GM21515 (cell line): ENCODE measurements at regions not wholly inside any gene's neighbourhood (a gene's known extent, or its start where the extent isn't known, plus 50 kb on each side); places are given as distances from the start of the nearest gene placed in this dataset.

ENCODE experiments used
- ATAC-seq: cut with Tn5 transposase; IDR thresholded peaks from one replicate; pipeline ENCODE4 v1.9.1; 2021; ENCODE audit not compliant: unreplicated experiment

DNA sequence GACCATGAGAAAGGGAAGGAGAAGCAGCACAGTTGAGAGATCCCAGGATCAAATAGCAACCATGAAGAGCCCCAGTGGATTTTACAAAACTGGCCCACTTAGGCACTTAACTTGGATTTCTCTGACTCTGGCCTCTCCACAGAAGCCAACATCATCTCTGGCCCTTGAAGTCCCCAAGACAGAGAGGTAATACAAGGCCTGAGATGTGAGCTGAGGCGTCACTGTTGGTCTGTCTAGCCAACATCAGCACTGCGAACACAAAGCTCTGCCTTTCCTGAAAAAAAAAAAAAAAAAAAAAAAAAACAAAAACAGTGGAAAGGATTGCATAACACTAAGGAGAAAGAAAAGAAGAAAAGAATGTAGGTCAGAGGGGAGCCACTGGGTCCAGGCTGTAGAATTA, 378.3 kb downstream of the BRINP1 start:
- no peak for ATAC-seq

DNA sequence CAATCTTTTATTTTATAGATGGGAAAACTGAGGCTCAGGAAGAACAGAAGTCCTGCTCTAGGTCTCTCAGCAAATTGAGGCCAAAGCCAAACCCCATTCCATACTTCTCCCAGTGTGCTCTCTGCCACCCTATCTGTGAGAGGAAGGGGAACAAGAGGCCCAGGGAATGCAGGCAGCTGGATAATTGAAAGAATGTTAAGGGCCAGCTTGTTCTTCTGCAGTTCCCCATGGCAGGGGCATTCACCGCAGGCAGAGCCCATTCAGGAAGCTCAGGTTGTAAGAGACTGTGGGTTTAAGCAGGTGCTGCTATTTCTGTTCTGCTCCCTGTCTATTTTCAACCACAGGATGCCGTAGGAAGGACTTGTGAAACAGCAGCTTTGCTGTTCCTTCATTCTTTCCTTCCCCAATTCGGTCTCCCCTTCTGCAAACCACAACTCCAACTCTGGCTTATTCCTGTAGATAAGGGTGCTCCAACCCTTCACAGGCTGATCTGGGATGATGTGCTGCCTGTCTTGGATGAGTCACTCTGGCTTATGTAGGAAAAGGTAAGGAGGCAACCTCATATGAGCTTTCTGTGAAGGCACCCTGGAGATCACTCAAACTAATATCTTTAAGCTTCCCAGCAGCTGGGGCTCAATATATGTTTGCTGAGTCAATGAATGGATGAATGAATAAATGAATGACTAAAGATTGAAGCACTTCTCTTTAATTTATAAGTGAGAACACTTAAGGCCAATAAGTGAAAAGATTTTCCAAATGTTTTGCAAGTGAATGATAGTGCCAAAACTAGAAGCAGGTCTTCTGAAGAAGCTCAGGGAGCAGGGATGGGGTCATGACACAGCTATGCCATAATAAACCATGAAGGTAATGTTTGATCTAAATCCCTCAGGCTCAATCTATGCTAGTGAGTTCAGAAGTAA, 377.6 kb downstream of the BRINP1 start:
- ATAC-seq, result no peak

DNA sequence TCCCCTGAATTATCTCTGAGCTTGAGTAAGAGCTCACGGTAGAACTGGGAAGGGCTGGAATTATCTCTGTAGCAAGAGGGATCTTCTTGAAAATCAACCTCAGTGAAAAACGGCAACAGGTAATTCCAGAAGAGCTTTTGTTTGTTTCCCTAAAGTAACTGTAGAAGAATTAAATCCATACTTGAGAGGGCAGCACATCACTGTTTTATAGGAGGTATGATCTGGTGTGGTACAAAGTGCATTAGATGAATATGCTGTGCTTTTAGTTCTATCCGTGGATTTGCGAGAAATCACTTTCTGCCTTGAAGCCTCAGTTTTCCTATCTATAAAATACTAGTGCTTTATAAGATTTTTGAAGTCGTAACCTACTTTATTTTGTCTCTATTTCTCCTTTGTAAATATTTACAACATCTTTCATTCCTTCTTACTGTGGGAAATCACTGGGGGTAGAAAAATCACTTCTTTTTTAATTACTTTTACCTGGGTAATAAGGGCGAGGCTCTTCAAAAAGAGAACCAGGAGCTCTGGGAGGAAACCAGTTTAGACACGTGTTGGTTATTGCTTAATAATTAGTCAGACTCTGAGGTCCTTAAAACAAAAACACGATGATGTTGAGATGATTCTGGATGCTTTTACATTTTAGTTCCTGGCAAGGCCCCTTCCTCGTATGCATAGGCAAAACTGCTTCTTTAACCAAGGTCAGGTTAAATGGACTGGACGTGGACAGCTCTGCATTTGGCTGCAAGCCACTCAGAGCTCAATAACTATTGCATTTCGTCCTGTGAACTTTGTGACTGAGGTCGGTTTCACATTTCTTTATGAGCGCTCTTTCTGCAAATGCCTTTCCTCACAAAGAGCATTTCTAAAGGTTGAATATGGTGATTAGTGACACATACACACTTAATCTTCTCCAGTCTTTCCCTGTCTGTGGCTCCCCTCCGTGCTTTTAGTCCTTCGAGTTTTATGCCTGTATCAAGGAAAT, 376.1 kb downstream of the BRINP1 start:
- ATAC-seq, result no peak

DNA sequence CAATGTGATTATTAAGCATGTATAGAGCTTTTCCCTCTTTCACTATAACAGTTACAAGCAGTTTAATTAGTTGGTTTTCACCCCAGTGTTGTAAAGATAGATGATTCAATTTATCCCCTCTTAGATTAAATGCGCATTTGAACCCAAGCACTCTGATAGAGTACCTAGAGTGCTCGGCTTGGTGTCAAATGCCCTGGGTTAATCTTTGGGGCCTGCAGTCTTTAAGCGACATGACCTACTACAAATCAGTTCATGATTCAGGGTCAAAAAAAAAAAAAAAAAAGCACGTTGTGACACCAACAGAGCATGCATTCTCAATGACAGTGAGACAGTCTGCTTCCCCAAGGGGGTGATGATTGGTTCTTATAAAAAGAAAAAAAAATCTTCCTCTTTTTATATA, 375.3 kb downstream of the BRINP1 start:
- ATAC-seq, result no peak

DNA sequence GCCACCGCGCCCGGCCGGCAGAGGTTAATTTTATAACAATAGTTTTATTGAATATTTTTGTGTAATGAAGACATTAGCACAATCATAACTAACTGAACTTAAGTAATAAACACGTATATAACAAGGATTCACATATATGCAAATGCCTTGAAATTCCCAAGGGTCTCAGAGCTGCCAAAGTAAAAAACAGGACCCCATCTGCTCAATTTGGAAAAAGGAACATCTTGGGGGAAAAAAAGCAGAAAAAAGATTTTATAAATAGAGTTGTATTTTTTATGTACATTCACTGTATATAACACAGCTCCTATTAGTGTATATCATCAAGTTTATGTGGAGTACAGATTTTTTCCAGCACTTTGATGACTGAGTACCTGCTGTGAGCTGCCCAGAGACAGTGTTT, 366.7 kb downstream of the BRINP1 start:
- ATAC-seq, result no peak

DNA sequence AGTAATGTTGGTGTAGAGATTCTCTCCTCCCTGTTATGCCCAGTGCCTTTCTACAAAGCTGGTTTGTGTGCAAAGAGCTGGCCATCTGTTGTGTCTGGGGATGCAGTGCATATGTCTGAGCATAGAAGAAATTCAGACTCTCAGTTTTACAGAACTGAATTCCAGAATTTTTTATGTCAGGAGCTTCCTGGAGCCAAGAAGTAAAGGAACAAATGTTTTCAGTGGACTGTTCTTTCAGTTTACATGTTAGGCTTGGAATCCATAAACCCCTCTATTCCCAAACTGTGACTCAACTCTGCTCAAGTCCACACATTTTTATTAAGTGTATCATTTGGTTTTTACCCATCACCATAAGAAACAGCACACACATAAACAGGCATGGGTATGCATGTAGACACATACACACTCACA, 366.0 kb downstream of the BRINP1 start:
- no peak for ATAC-seq

DNA sequence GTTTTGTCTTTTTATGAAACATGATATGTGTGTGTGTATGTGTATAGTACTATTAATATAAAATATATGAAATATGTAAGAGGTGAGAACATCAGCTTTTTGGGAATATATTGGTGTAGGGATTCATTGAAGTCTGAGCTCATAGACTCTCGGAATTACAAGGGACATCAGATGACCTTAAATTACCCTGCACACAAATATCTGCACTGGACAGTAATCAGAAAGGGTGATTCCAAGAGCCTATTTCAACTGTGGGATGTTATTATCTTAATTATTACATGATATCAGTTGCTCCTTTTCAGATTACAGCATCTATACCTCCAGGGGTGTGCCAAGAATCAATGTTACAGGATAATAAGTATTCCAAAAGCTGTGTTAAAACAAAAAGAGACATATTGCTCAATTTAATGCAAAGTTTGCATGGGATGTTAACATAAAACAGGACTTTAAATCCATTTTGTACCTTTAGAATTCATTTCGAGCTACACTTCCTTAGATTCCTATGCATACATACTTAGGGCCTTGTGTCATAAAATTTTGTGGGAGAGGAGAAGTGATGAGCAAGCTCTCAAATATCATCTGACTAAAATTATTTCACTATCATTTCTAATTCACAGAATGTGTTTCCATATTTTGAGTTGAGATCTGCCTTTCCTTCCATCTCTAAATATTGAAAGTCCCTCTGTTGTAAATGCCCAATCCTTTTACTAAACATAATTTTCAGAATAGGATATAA, 365.2 kb downstream of the BRINP1 start:
- no peak for ATAC-seq

DNA sequence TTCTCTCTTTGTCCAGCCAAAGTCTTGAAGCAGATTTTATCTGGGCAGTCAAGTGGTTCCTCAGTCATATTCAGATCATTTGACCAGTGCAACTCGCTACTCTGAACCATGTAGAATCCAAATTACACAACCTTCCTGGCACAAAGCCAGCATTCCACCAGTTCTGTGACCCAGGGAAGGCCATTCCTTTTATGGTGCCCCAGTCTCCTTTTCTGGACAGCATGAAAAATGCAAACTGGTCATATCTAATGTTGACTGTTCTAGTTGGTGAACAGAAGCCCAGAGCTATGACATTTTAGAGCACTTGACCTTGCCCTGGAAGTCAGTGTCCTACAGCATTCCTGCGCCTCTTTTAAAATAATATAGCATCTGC, 364.6 kb downstream of the BRINP1 start:
- ATAC-seq, result no peak

DNA sequence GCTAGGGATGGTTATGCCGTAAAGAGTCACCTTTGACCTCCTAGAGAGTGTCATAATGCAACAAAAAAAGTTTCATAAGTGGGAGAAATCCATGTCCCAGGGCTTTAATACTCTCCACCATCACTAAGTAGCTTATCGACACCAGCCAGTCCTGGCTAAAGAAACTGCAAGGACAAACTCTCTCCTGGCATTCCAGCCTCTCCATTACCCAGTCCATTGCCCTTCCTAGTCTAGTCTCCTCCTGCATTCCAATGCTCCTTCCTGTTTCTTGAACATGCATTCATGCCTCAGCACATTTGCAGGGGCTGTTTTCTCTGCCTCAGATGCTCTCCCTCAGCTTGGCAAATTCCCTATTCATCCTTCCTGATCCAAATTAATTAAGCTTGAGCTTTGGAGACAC, 364.1 kb downstream of the BRINP1 start:
- no peak for ATAC-seq

DNA sequence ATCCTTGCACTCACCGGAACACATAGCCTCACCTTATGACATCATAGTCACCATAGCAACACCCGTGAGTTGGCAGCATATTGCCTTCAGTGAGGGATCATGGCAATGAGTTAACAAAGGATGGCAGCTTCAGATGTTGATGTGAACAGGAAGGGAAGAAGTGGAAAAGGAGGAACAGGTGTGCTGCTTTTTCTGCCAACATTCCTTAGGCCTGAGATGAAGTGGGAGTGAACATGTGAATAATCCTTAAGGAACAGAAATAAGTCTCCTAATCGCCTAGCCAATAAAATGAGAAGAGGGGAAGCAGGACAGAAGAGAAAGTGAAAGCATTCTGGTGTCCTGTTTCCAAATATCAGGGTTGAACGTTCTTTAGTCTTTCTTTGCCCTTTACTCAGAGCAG, 360.0 kb downstream of the BRINP1 start:
- no peak for ATAC-seq

DNA sequence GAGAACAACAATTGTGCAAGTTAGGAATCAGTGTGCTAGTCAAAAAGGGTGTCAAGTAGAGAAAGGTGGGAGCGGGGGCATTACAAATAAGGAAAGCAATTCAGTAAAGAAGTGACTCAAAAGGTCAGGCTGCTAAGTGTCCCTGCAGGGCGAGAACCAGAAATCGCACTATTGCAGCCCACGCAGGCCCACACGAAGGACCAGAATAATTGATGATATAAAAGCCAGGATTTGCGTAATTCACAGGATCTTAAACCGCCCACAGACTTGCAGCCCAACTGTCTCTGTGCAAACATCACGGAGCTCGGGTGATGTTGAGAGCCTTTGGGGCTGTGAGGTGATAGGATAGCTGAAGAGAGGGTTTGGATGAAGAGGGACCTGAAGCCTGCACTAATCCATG, 349.0 kb downstream of the BRINP1 start:
- no peak for ATAC-seq

DNA sequence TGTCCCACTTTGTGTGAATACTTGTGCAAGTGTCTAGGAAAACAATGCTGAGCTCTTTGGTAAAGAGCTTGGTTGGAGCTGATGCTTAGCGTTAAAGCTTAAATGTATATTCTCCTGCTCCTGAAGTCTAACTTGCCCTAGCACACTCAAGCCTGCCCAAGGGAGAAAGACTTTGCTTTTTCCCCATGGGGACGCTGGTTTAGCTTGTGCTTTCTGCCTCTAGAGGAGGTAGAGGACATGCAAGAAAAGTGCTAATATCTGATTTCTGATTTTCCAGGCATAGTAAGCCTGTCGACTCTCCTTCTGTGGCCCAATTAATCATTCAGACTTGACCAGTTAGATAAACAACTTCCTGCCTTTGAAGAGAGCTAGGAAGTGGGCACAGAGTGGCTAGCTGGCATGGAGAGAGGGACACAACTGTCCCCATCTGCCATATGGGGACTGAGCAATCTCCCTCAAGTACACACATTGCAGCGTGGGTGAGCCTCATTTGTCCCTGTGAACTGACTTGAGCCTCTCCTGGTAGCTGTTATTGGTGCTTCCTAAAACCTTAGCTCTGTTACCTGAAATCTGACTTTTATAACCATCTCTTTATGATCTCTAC, 348.4 kb downstream of the BRINP1 start:
- ATAC-seq, result no peak

DNA sequence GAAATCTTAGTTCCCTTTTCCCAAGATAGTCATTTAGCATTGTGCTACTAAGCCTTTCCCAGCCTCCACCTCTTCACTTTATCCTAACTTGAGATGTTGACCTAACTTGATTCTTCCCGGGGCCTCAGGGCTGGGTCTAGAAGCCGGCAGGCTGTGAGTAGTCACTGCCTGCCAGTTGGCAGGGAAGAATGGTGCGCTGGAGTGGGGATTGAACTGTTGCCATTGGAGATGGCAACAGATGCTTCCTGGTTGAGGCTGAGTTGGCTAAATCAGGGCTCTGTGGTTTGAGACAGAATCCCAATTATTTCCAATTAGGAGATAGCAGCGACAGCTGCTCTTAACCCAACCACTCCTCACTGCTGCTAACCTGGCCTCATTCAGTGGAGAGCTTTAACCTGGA, 343.1 kb downstream of the BRINP1 start:
- ATAC-seq, result no peak

DNA sequence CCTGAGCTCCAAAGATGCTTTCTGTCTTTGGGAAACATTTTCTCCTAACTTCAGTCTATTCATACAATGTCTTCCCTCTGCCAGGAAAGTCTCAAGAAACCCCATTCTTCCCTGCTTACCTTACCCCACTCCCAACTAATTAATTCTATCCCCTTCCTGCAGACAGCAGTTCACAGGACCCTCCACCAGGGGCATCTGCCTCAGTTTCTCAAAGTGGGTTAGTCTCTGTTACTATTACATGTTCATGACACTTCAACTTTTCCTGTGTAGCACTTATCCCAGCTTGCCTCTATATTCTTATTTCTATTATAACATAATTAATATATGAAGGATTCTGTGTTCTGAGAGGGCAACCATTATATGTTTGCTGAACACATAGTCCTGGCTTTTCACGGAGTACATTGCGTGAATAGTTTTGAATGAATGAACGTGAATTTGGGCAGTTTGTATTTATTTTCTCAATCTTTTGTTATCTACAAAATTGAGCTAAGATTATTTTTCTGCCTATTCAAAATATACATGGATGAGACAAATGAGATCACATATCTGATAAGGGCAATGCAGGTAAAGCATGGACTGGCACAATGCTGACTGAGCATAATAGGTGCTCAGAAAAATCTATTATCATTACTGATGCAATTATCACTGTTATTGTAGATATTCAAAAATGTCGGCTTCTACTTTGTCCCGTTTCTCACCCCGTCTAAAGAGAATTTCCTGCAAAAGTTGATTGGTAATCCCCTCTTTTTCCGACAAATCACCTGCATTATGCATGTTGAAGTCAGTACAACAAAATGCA, 341.1 kb downstream of the BRINP1 start:
- no peak for ATAC-seq

DNA sequence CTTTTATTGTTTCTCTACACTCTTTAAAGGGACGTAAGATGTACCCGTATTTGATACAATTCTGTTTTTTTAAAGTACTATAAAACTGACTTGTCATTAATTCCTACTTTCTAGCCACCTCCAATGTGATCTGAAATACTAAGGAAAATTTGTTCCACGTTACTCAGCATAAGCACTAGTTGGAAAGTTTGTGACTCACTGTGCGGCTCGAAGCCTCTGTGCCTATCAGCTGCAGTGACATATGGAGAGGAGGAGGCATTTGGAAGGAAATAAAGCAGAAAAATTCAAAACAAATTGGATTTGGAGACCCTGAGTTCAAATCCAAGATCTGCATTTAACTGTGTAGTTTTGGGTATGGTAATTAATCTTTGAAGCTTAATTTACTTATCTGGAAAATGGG, 339.3 kb downstream of the BRINP1 start:
- no peak for ATAC-seq

DNA sequence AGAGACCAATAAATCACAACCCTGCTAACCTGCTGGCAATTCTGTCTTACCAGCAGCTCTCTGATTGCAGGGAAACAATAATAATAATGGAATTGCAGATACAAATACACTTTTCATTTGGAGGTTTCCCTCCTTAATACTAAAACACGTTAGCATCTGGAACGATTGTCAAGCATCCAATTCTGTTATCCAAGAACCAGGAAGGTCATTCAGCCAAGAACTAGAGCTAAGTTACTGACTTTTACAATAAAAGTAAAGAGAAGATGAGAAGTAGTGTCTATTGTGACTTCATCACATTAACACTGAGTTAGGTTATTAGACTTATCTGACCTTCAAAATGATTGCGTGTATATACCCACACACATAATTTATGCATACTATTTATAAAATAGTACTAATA, 335.6 kb downstream of the BRINP1 start:
- ATAC-seq, result no peak

DNA sequence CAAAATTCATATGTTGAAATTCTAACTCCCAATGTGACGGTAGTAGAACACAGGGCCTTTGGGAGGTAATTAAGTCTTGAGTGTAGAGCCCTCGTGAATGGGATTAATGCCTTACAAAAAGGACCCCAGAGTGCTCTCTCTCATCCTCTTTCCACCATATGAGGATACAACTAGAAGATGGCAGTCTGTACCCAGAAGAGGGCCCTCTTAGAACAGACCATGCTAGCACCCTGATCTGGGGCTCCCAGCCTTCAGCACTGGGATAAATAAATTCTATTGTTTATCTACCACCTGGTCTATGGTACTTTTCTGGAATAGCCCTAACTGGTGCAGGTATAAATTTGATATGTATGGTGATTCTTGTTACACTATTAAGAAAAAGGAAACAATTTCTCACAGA, 332.3 kb downstream of the BRINP1 start:
- ATAC-seq, result no peak

DNA sequence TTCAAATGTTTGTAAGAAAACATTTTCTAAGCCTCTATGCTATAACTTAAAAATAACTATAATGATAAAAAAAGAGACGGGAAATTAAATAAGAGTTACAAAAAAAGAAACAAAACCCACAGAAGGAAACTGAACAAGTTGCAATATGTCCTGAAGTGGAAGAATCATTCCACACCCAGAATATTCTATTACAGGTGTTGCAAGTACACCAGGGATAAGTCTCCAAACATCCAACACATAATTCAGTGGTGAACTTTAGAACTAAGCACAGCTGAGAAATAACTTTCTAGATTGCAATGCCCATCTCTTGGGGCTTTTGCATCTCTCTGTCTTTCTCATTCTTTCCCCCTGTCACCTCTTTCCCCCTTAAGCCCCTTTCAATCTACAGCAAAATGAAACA, 325.2 kb downstream of the BRINP1 start:
- no peak for ATAC-seq

DNA sequence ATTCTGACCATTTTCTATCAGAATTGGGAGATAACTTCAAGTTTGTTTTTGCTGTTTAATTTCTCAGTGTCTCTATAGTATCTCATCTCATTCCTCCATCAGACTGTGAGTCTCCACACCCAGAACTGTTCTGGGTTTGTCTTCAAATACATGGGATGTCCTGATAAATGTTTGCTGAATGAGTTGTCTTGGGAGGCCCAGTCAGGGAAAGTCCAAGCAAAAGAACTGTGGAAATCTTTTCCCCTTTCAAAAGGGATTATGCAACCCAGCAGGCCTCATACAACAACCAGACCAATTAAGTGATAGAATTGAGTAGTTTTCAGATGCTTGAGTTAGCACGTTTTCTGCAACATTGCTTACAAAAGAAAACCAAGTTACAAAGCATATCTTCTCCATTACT, 324.4 kb downstream of the BRINP1 start:
- no peak for ATAC-seq
